HFFc6 (cell line): ENCODE measurements at regions not wholly inside any gene's neighbourhood (a gene's known extent, or its start where the extent isn't known, plus 50 kb on each side); places are given as distances from the start of the nearest gene placed in this dataset.

Source experiments
- DNase-seq: peaks from one replicate; pipeline ENCODE4 v3.0.0-alpha.2; 2018
- H3K27ac Mint-ChIP-seq: 2 replicates; pipeline ENCODE4 v1.8.0; 2020; ENCODE audit warnings: mild to moderate bottlenecking, mixed read lengths
- H3K27me3 Mint-ChIP-seq: 2 replicates; pipeline ENCODE4 v1.8.0; 2021; ENCODE audit warnings: mild to moderate bottlenecking, moderate library complexity, mixed read lengths; ENCODE audit not compliant: insufficient read depth
- H3K36me3 Mint-ChIP-seq: 2 replicates; pipeline ENCODE4 v1.8.0; 2021; ENCODE audit warnings: low read depth, mixed read lengths
- H3K4me1 Mint-ChIP-seq: 2 replicates; pipeline ENCODE4 v1.8.0; 2020; ENCODE audit warnings: low read depth, mixed read lengths
- H3K4me3 Mint-ChIP-seq: 2 replicates; pipeline ENCODE4 v1.8.0; 2020; ENCODE audit warnings: mild to moderate bottlenecking, moderate library complexity, mixed read lengths
- H3K9me3 Mint-ChIP-seq: 2 replicates; pipeline ENCODE4 v1.8.0; 2020; ENCODE audit warnings: mild to moderate bottlenecking, mixed read lengths
- CTCF ChIP-seq: fragments of 200-600 bp; sonication (generic); IDR thresholded peaks from 2 replicates; pipeline ENCODE4 v1.5.0; 2021; ENCODE audit warnings: antibody characterized with exemption, mild to moderate bottlenecking

DNA sequence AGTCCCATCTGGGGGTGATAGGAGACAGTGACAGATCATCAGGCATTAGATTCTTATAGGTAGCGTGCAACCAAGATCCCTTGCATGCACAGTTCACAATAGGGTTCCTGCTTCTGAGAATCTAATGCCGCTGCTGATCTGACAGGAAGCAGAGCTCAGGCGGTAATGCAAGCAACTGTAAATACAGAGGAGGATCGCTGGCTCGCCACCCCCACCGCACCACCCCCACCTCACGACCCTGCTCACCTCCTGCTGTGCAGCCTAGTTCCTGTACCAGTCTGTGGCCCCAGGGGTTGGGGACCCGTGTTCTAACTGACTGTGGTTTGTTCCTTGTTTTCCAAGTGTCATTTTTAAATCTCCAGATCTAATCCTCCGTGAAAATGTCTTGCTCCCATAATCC lies 89.0 kb upstream of the MAPK10 start:
- DNase-seq = no peak
- Mint-ChIP-seq H3K36me3 (no peaks in the 10 kb centered on the region), H3K4me3 (no peak overlapping the region), H3K4me1 (peaks cover 20% of the 10 kb centered on the region), H3K27me3 (peaks cover 5% of the 10 kb centered on the region), H3K9me3 (no peaks in the 10 kb centered on the region; the same call in 1 of the 2 replicates), H3K27ac (no peak overlapping the region)
- TF ChIP-seq CTCF = no peak

DNA sequence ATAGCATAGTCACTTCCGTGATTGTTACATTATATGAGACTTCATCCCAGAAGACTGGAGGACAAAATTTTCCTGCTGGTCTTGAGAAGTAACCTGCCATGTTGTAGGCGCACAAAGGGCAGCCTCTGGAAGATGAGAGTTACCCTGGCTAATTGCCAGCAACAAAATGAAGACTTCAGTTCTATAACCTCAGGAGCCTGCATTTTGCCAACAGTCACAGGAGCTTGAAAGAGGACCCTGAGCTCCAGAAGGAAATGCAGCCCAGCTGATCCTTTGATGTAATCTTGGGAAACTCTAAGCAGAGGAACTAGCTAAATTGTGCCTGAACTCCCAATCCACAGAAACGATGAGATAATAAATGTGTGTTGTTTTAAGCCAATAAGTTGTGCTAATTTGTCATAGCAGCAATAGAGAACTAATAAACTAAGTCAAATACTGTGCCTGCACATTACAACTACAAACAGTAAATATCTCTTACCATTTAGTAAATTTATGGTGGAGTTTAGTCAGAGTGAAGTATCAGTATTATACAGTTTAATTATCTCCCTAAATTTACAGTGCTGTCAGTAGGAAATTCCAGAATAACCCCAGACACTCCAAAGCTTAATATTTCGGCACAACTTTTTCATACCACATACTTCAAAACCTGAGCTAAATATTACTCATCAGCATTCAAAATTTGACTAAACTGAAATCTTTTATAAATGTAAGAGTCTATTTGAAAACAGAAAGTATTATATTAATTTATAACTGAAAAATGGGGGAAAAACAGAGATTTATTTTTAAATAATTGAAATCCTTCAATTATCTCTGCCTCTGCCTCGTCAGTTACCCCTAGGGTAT lies 90.1 kb upstream of the MAPK10 start:
- H3K9me3 Mint-ChIP-seq = no peaks in the 10 kb centered on the region
- H3K27me3 Mint-ChIP-seq = peaks cover 1% of the 10 kb centered on the region; the same call in 1 of the 2 replicates
- no peak for DNase-seq
- H3K36me3 Mint-ChIP-seq = no peaks in the 10 kb centered on the region
- peaks cover 24% of the 10 kb centered on the region for H3K4me1 Mint-ChIP-seq
- no peak overlapping the region for H3K27ac Mint-ChIP-seq
- no peak overlapping the region for H3K4me3 Mint-ChIP-seq
- no peak for TF ChIP-seq CTCF

GRCh38 chr4:86450861-86451260 lies 91.0 kb upstream of the MAPK10 start:
- H3K36me3 Mint-ChIP-seq = no peaks in the 10 kb centered on the region
- H3K9me3 Mint-ChIP-seq = no peaks in the 10 kb centered on the region
- H3K4me1 Mint-ChIP-seq = peaks cover 24% of the 10 kb centered on the region
- H3K27me3 Mint-ChIP-seq = peaks cover 3% of the 10 kb centered on the region
- no peak for DNase-seq
- TF ChIP-seq CTCF = no peak
- H3K4me3 Mint-ChIP-seq = no peak overlapping the region
- H3K27ac Mint-ChIP-seq = no peak overlapping the region

DNA sequence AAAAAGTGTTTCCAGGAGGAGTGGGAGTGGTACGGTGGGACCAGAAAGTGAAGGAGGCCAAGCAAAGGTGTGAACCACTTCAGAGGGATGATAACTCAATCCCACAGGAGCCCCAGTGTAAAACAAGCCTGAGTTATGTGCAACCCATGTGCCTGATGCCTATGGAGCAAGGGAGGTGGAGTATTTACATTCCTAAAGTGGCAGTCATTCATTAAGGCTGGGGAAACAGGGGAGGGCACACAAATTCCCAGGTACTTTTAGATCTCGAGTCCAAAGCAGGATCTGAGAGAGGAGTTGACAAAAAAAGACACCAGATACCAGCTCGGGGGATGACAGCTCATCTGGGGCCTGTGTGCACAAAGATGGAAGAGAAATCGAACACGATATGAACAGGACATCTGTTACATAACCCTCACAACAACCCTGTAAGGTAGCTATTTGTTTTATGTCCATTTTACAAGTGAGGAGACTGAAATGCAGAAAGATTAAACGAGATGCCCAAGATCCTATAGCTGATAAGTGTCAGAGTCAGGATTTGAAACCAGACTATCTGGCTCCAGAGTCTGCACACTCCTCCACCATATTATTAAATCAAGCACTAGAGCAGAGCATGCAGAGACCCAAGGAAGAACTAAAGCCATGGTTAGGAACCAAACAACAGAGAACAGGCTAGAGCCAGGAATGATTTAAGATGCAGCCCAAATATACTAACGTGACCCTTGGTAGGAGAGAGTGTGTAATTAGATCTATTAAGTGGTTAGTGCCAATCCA lies 91.9 kb upstream of the MAPK10 start:
- TF ChIP-seq CTCF = no peak
- H3K27ac Mint-ChIP-seq = no peak overlapping the region
- peaks cover 3% of the 10 kb centered on the region for H3K27me3 Mint-ChIP-seq
- H3K4me1 Mint-ChIP-seq = peaks cover 24% of the 10 kb centered on the region
- H3K4me3 Mint-ChIP-seq = no peak overlapping the region
- H3K9me3 Mint-ChIP-seq = no peaks in the 10 kb centered on the region
- H3K36me3 Mint-ChIP-seq = no peaks in the 10 kb centered on the region
- DNase-seq = no peak

- Mint-ChIP-seq H3K27me3 (peaks cover 3% of the 10 kb centered on the region), H3K27ac (no peak overlapping the region), H3K4me3 (no peak overlapping the region), H3K4me1 (peaks cover 24% of the 10 kb centered on the region), H3K36me3 (no peaks in the 10 kb centered on the region), H3K9me3 (no peaks in the 10 kb centered on the region)
- DNase-seq = no peak
- TF ChIP-seq CTCF = no peak
Observed at GRCh38 chr4:86452422-86452891, 92.6 kb upstream of the MAPK10 start.
